CD14-positive monocyte (primary cell): ENCODE measurements at regions not wholly inside any gene's neighbourhood (a gene's known extent, or its start where the extent isn't known, plus 50 kb on each side); places are given as distances from the start of the nearest gene placed in this dataset.

ENCODE experiments used
- DNase-seq, 3 donors: peaks; one replicate each; pipeline ENCODE4 v3.0.0-alpha.2; 2011 to 2022
- H2AFZ ChIP-seq: 2 replicates; pipeline ENCODE4 v1.6.0; 2012; ENCODE audit warnings: mild to moderate bottlenecking, low read depth, low read length, inconsistent platforms; ENCODE audit not compliant: insufficient read depth, poor library complexity, severe bottlenecking
- H3K27ac ChIP-seq, 2 donors: 1 replicate in 1 of 2; 2 replicates in 1 of 2; pipeline ENCODE4 v1.5.1; 2012 to 2013; ENCODE audit warnings: low read length in 2 of 2, control low read depth in 1 of 2, inconsistent platforms in 1 of 2, low read depth in 1 of 2, mild to moderate bottlenecking in 1 of 2
- H3K27me3 ChIP-seq, 2 donors: one replicate each; pipeline versions ENCODE4 v1.6.0 to v1.6.1; 2011 to 2013; ENCODE audit warnings: low read length in 2 of 2; ENCODE audit not compliant: control insufficient read depth in 2 of 2, insufficient read depth in 2 of 2
- H3K36me3 ChIP-seq, 2 donors: replicated peaks in 1 of 2; 1 replicate in 1 of 2; 2 replicates in 1 of 2; pipeline versions ENCODE4 v1.5.1 to v1.6.1; 2012 to 2013; ENCODE audit warnings: low read length in 2 of 2, control low read depth in 1 of 2, inconsistent platforms in 1 of 2, mild to moderate bottlenecking in 1 of 2; ENCODE audit not compliant: insufficient read depth in 2 of 2, control insufficient read depth in 1 of 2
- H3K4me1 ChIP-seq, 2 donors: 1 replicate in 1 of 2; 2 replicates in 1 of 2; pipeline versions ENCODE4 v1.5.1 to v1.6.1; 2012 to 2013; ENCODE audit warnings: low read length in 2 of 2, control low read depth in 1 of 2, inconsistent platforms in 1 of 2, mild to moderate bottlenecking in 1 of 2, moderate library complexity in 1 of 2; ENCODE audit not compliant: insufficient read depth in 2 of 2, control insufficient read depth in 1 of 2
- H3K4me2 ChIP-seq: replicated peaks from 2 replicates; pipeline ENCODE3; 2012; ENCODE audit warnings: low read length, moderate library complexity, mild to moderate bottlenecking; ENCODE audit not compliant: poor library complexity, severe bottlenecking; ENCODE audit errors: extremely low read depth
- H3K4me3 ChIP-seq, 3 experiments: fragments of 200-600 bp in 1 of 3; sonication (generic) in 1 of 3; replicated peaks in 1 of 3; 1 replicate in 2 of 3; 2 replicates in 1 of 3; pipeline ENCODE4 v1.5.1; 2011 to 2013; ENCODE audit warnings: low read length in 3 of 3, mild to moderate bottlenecking in 3 of 3, control low read depth in 2 of 3, low read depth in 2 of 3, inconsistent platforms in 1 of 3, moderate library complexity in 1 of 3
- H3K79me2 ChIP-seq: 2 replicates; pipeline ENCODE4 v1.6.0; 2012; ENCODE audit warnings: mild to moderate bottlenecking, control low read depth, inconsistent platforms, low read length, moderate library complexity; ENCODE audit not compliant: insufficient read depth
- H3K9ac ChIP-seq: 2 replicates; pipeline ENCODE4 v1.6.0; 2017; ENCODE audit warnings: low read length, mild to moderate bottlenecking; ENCODE audit not compliant: insufficient read depth, poor library complexity, severe bottlenecking
- H3K9me3 ChIP-seq, 2 donors: replicated peaks in 1 of 2; 1 replicate in 1 of 2; 2 replicates in 1 of 2; pipeline versions ENCODE4 v1.5.1 to v1.6.1; 2012 to 2013; ENCODE audit warnings: low read length in 2 of 2, control low read depth in 1 of 2; ENCODE audit not compliant: control insufficient read depth in 1 of 2, insufficient read depth in 1 of 2
- H4K20me1 ChIP-seq: 2 replicates; pipeline ENCODE4 v1.6.0; 2012; ENCODE audit warnings: mild to moderate bottlenecking, low read length, control low read depth, moderate library complexity; ENCODE audit not compliant: insufficient read depth
- H3K27ac Mint-ChIP-seq, 7 donors: one replicate each; pipeline ENCODE4 v1.8.0; 2020; ENCODE audit warnings: mild to moderate bottlenecking in 7 of 7, mixed read lengths in 7 of 7, moderate library complexity in 6 of 7, inconsistent platforms in 2 of 7
- H3K27me3 Mint-ChIP-seq, 3 donors: one replicate each; pipeline ENCODE4 v1.8.0; 2021 to 2022; ENCODE audit warnings: low read depth in 3 of 3, mild to moderate bottlenecking in 3 of 3, mixed read lengths in 3 of 3, moderate library complexity in 3 of 3, inconsistent platforms in 1 of 3
- H3K36me3 Mint-ChIP-seq, 2 donors: one replicate each; pipeline ENCODE4 v1.8.0; 2020; ENCODE audit warnings: mixed read lengths in 2 of 2, inconsistent platforms in 1 of 2, mild to moderate bottlenecking in 1 of 2
- H3K4me1 Mint-ChIP-seq: one replicate; pipeline ENCODE4 v1.8.0; 2020; ENCODE audit warnings: mild to moderate bottlenecking, mixed read lengths
- H3K4me3 Mint-ChIP-seq, 2 donors: one replicate each; pipeline ENCODE4 v1.8.0; 2020; ENCODE audit warnings: mild to moderate bottlenecking in 2 of 2, mixed read lengths in 2 of 2, moderate library complexity in 1 of 2
- H3K9me3 Mint-ChIP-seq, 7 donors: one replicate each; pipeline ENCODE4 v1.8.0; 2020 to 2022; ENCODE audit warnings: mixed read lengths in 7 of 7, mild to moderate bottlenecking in 6 of 7, moderate library complexity in 6 of 7, inconsistent platforms in 2 of 7
- WGBS: methylation state at CpG from one replicate; pipeline ENCODE4 v1.1.5; 2013; ENCODE audit warnings: missing lambda C conversion rate; ENCODE audit not compliant: insufficient coverage; 5-methylcytosine and 5-hydroxymethylcytosine counted together
- intact Hi-C, 2 donors: fragments of 100-400 bp; cut with micrococcal nuclease; formaldehyde crosslinking; loops; one replicate each; pipeline versions ENCODE4 v1.15.0 to v1.15.1; 2023
- TF ChIP-seq, protein P1 (sequence below): fragments of 200-600 bp; IDR thresholded peaks from one replicate; pipeline ENCODE4 v1.8.0; 2022; ENCODE audit warnings: antibody characterized with exemption, mild to moderate bottlenecking

DNA sequence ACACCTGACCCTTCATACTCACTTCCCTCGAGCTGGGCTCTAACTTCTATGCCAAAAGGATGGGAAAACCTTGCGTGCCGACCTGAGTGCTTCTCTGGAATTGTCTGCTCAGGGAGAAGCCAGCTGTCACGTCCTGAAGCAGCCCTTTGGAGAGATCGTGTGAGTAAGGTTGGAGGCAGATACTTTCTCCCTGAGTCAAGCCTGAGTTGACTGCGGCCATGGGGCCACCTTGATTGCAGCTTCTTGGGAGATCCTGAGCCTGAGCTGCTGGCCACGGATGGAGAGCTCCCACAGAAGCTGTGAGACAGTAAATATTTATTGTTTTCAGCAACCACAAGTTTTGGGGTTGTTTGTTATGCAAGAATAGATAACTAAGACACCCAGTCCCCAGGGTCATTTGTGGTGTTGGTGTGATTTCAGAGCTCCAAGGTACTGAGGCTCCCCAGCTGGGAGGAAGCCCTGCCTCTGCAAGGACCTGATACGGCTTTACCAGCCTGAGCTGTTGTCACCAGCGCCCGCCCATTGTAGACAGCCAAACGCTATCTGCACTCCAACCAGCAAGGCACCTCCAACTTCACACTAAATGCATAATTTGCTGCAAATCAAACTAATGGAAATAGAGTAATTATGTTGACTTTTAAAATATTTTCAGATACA is 531.6 kb downstream of the PTPRU start:
- H3K79me2 ChIP-seq = no peaks in the 10 kb centered on the region
- intact Hi-C loops = no loop called here
- no peak overlapping the region for H3K9ac ChIP-seq
- no peaks in the 10 kb centered on the region for H3K36me3 ChIP-seq
- H3K4me1 Mint-ChIP-seq = no peaks in the 10 kb centered on the region
- peaks cover 2 to 36% (median 10%) of the 10 kb centered on the region in 3 donors for H3K27me3 Mint-ChIP-seq
- H4K20me1 ChIP-seq = no peaks in the 10 kb centered on the region
- no peak overlapping the region for H3K4me2 ChIP-seq
- no peaks in the 10 kb centered on the region for H3K9me3 Mint-ChIP-seq
- DNase-seq = no peak
- peaks cover 4 to 6% of the 10 kb centered on the region in 2 donors for H3K27me3 ChIP-seq
- no peaks in the 10 kb centered on the region for H3K36me3 Mint-ChIP-seq
- no peaks in the 10 kb centered on the region for H3K9me3 ChIP-seq
- H2AFZ ChIP-seq = no peak overlapping the region
- no peak overlapping the region for H3K4me3 ChIP-seq
- WGBS = 52% methylated on average over 7 of the region's 11 CpGs
- H3K27ac ChIP-seq = no peak overlapping the region
- no peaks in the 10 kb centered on the region for H3K4me1 ChIP-seq
- H3K27ac Mint-ChIP-seq = no peak overlapping the region
- H3K4me3 Mint-ChIP-seq = no peak overlapping the region
- TF ChIP-seq, protein P1, sequence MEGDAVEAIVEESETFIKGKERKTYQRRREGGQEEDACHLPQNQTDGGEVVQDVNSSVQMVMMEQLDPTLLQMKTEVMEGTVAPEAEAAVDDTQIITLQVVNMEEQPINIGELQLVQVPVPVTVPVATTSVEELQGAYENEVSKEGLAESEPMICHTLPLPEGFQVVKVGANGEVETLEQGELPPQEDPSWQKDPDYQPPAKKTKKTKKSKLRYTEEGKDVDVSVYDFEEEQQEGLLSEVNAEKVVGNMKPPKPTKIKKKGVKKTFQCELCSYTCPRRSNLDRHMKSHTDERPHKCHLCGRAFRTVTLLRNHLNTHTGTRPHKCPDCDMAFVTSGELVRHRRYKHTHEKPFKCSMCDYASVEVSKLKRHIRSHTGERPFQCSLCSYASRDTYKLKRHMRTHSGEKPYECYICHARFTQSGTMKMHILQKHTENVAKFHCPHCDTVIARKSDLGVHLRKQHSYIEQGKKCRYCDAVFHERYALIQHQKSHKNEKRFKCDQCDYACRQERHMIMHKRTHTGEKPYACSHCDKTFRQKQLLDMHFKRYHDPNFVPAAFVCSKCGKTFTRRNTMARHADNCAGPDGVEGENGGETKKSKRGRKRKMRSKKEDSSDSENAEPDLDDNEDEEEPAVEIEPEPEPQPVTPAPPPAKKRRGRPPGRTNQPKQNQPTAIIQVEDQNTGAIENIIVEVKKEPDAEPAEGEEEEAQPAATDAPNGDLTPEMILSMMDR = no peak

DNA sequence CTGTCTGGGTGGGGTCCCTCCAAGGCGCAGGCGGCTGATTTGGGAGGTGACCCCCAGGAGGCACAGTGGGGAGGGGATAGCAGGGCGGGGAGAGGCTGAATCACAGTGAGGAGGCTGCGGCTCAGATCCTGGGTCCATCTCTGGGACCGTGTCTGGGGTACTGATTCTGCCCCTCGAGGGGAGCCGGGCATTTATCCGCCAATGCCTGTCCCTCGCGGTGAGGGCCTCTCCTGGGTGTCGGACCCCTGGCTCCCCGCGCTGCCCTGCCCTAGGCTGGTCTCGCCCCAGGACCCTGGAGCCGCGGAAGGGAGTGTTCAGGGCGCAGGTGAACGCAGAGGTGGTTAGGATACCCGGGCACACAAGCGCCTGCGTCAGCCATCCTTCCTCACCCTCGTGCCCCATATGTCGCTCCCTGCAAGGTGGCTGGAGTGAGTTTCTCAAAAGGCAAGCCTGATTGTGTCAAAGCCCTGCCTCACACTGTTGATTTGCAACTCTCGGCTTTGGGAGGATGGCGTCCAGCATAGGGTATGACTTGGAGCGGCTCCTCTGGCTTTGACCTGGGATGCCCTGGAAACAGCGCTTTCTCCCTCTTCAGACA is 530.9 kb downstream of the PTPRU start:
- no peak overlapping the region for H2AFZ ChIP-seq
- no peak overlapping the region for H3K9ac ChIP-seq
- Mint-ChIP-seq H3K27me3 (peaks cover 5 to 32% (median 10%) of the 10 kb centered on the region in 3 donors), H3K4me1 (no peaks in the 10 kb centered on the region), H3K27ac (no peak overlapping the region), H3K36me3 (no peaks in the 10 kb centered on the region), H3K4me3 (no peak overlapping the region), H3K9me3 (no peaks in the 10 kb centered on the region)
- no peaks in the 10 kb centered on the region for H4K20me1 ChIP-seq
- 63% methylated on average over 19 of the region's 27 CpGs for WGBS
- no peak overlapping the region for H3K4me3 ChIP-seq
- TF ChIP-seq, protein P1 = no peak
- peaks cover 4 to 6% of the 10 kb centered on the region in 2 donors for H3K27me3 ChIP-seq
- H3K4me2 ChIP-seq = no peak overlapping the region
- no peak for DNase-seq
- H3K79me2 ChIP-seq = no peaks in the 10 kb centered on the region
- no peaks in the 10 kb centered on the region for H3K4me1 ChIP-seq
- intact Hi-C loops = no loop called here
- no peaks in the 10 kb centered on the region for H3K36me3 ChIP-seq
- H3K9me3 ChIP-seq = no peaks in the 10 kb centered on the region
- H3K27ac ChIP-seq = no peak overlapping the region
